ENCODE measurements at regions not wholly inside any gene's neighbourhood (a gene's known extent, or its start where the extent isn't known, plus 50 kb on each side); places are given as distances from the start of the nearest gene placed in this dataset.

GRCh38 chr12:89189448-89189847 is 162.9 kb downstream of the DUSP6 start:
- no peak for TF ChIP-seq EZH2 (IDR thresholded peaks at IDR 0.05; ENCODE audit: borderline replicate concordance)
- no peak for TF ChIP-seq EZH2phosphoT487 (IDR thresholded peaks at IDR 0.05; ENCODE audit: low read depth, severe bottlenecking, unreplicated experiment)
- TF ChIP-seq CTCF (IDR thresholded peaks at IDR 0.05; ENCODE audit: poor library complexity): no peak
- no peaks in the 10 kb centered on the region for H3K9me2 ChIP-seq (replicated peaks; ENCODE audit: insufficient read depth)
- peaks cover 11% of the 10 kb centered on the region for H3K9me3 ChIP-seq (ENCODE audit: low read depth)
- H3K27ac ChIP-seq: no peak overlapping the region
- H3K36me3 ChIP-seq (replicated peaks; ENCODE audit: insufficient read depth, low read depth): no peaks in the 10 kb centered on the region
- no peaks in the 10 kb centered on the region for H3K79me2 ChIP-seq
- H3K4me2 ChIP-seq: no peak overlapping the region
- H4K20me1 ChIP-seq (ENCODE audit: insufficient read depth, poor library complexity, severe bottlenecking): no peaks in the 10 kb centered on the region
- no peaks in the 10 kb centered on the region for H3K4me1 ChIP-seq (ENCODE audit: insufficient read depth)
- WGBS (ENCODE audit: low lambda C conversion rate, missing lambda C conversion rate): 94% methylated on average over 1 of the region's 1 CpG
- H2AFZ ChIP-seq: no peak overlapping the region
- H3K4me3 ChIP-seq: no peak overlapping the region
- no peak for DNase-seq (ENCODE audit: low spot score)
- no peaks in the 10 kb centered on the region for H3K27me3 ChIP-seq

GRCh38 chr12:89187507-89187906 is 164.8 kb downstream of the DUSP6 start:
- Histone ChIP-seq H3K9me3 (ENCODE audit: low read depth) (peaks cover 11% of the 10 kb centered on the region), H3K4me2 (no peak overlapping the region), H3K36me3 (replicated peaks; ENCODE audit: insufficient read depth, low read depth) (no peaks in the 10 kb centered on the region), H3K9me2 (replicated peaks; ENCODE audit: insufficient read depth) (no peaks in the 10 kb centered on the region), H3K4me1 (ENCODE audit: insufficient read depth) (no peaks in the 10 kb centered on the region), H3K27me3 (no peaks in the 10 kb centered on the region), H2AFZ (no peak overlapping the region), H3K4me3 (no peak overlapping the region), H3K79me2 (no peaks in the 10 kb centered on the region), H3K27ac (no peak overlapping the region), H4K20me1 (ENCODE audit: insufficient read depth, poor library complexity, severe bottlenecking) (no peaks in the 10 kb centered on the region)
- TF ChIP-seq EZH2phosphoT487 (IDR thresholded peaks at IDR 0.05; ENCODE audit: low read depth, severe bottlenecking, unreplicated experiment): no peak
- TF ChIP-seq EZH2 (IDR thresholded peaks at IDR 0.05; ENCODE audit: borderline replicate concordance): no peak
- no peak for TF ChIP-seq CTCF (IDR thresholded peaks at IDR 0.05; ENCODE audit: poor library complexity)
- DNase-seq (ENCODE audit: low spot score): no peak

- no peak overlapping the region for H3K4me3 ChIP-seq
- no peaks in the 10 kb centered on the region for H3K9me2 ChIP-seq (replicated peaks; ENCODE audit: insufficient read depth)
- peaks cover 3% of the 10 kb centered on the region for H3K4me1 ChIP-seq (ENCODE audit: insufficient read depth)
- H3K27ac ChIP-seq: no peak overlapping the region
- TF ChIP-seq EZH2phosphoT487 (IDR thresholded peaks at IDR 0.05; ENCODE audit: low read depth, severe bottlenecking, unreplicated experiment) (no peak), CTCF (IDR thresholded peaks at IDR 0.05; ENCODE audit: poor library complexity) (no peak), EZH2 (IDR thresholded peaks at IDR 0.05; ENCODE audit: borderline replicate concordance) (no peak)
- no peaks in the 10 kb centered on the region for H3K36me3 ChIP-seq (replicated peaks; ENCODE audit: insufficient read depth, low read depth)
- H3K79me2 ChIP-seq: no peaks in the 10 kb centered on the region
- no peak overlapping the region for H2AFZ ChIP-seq
- 83% methylated on average over 2 of the region's 2 CpGs for WGBS (ENCODE audit: low lambda C conversion rate, missing lambda C conversion rate)
- no peaks in the 10 kb centered on the region for H3K27me3 ChIP-seq
- no peak overlapping the region for H3K4me2 ChIP-seq
- peaks cover 11% of the 10 kb centered on the region for H3K9me3 ChIP-seq (ENCODE audit: low read depth)
- no peak for DNase-seq (ENCODE audit: low spot score)
- no peaks in the 10 kb centered on the region for H4K20me1 ChIP-seq (ENCODE audit: insufficient read depth, poor library complexity, severe bottlenecking)
Observed at GRCh38 chr12:89185889-89186288, 166.4 kb downstream of the DUSP6 start.

GRCh38 chr12:89185181-89185580 is 167.1 kb downstream of the DUSP6 start:
- no peaks in the 10 kb centered on the region for H4K20me1 ChIP-seq (ENCODE audit: insufficient read depth, poor library complexity, severe bottlenecking)
- H2AFZ ChIP-seq: no peak overlapping the region
- peaks cover 3% of the 10 kb centered on the region for H3K4me1 ChIP-seq (ENCODE audit: insufficient read depth)
- no peak overlapping the region for H3K4me3 ChIP-seq
- no peaks in the 10 kb centered on the region for H3K27me3 ChIP-seq
- peaks cover 11% of the 10 kb centered on the region for H3K9me3 ChIP-seq (ENCODE audit: low read depth)
- no peaks in the 10 kb centered on the region for H3K9me2 ChIP-seq (replicated peaks; ENCODE audit: insufficient read depth)
- no peaks in the 10 kb centered on the region for H3K79me2 ChIP-seq
- H3K4me2 ChIP-seq: no peak overlapping the region
- DNase-seq (ENCODE audit: low spot score): no peak
- TF ChIP-seq EZH2 (IDR thresholded peaks at IDR 0.05; ENCODE audit: borderline replicate concordance) (no peak), EZH2phosphoT487 (IDR thresholded peaks at IDR 0.05; ENCODE audit: low read depth, severe bottlenecking, unreplicated experiment) (no peak), CTCF (IDR thresholded peaks at IDR 0.05; ENCODE audit: poor library complexity) (no peak)
- H3K27ac ChIP-seq: no peak overlapping the region
- H3K36me3 ChIP-seq (replicated peaks; ENCODE audit: insufficient read depth, low read depth): no peaks in the 10 kb centered on the region
- 89% methylated on average over 3 of the region's 3 CpGs for WGBS (ENCODE audit: low lambda C conversion rate, missing lambda C conversion rate)

Data from hepatocyte (in vitro differentiated cells).